HG02870 (cell line): ENCODE measurements at regions not wholly inside any gene's neighbourhood (a gene's known extent, or its start where the extent isn't known, plus 50 kb on each side); places are given as distances from the start of the nearest gene placed in this dataset.

Source experiments
- ATAC-seq: cut with Tn5 transposase; IDR thresholded peaks from one replicate; pipeline ENCODE4 v1.9.1; 2021; ENCODE audit warnings: mild to moderate bottlenecking, moderate library complexity; ENCODE audit not compliant: unreplicated experiment

- no peak for ATAC-seq
These were observed 271.3 kb downstream of the PTBP2 start for GRCh38 chr1:96992871-96993270.

DNA sequence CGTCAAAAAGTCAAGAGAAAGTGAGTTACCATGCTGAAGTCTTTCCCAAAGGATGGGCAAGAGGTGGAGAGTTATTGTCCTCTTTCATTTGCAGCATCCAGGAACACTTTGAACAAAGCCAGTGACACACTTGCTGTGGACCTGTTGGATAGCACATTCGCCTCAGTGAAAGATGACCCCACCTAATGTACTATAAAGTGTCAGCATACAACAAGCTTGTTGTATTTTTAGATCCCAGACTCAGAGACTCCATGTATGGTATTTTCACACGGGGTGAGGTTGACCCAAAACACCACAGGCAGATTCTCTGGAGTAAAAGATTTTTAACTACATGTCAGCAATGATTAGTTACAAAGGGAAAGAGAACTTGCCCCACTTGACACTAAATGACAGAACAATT, 273.8 kb downstream of the PTBP2 start:
- ATAC-seq: no peak

DNA sequence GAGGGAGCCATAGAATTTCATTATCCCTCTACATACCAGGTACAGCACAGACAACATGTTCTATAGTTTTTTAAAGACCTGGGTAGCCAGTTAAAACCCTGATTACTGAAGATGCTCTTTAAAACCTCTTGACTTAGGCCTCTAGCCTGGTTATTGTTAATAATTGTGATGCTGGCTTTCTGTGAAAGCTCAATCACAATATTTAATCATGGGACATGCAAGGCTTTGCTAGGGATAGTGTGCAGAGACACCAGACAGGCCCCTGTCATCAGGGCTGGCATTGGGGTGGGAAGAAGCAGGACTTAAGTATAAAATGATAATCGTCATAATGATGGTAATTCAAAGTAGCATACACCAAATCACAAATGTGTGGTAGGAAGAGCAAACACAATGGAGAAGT, 274.4 kb downstream of the PTBP2 start:
- no peak for ATAC-seq

- no peak for ATAC-seq
These were observed 276.1 kb downstream of the PTBP2 start for GRCh38 chr1:96997717-96998116.

- ATAC-seq: no peak
These were observed 276.9 kb downstream of the PTBP2 start for GRCh38 chr1:96998466-96998865.

GRCh38 chr1:96999191-96999590, 277.6 kb downstream of the PTBP2 start:
- no peak for ATAC-seq

- no peak for ATAC-seq
These were observed 282.5 kb downstream of the PTBP2 start for GRCh38 chr1:97004054-97004453.

DNA sequence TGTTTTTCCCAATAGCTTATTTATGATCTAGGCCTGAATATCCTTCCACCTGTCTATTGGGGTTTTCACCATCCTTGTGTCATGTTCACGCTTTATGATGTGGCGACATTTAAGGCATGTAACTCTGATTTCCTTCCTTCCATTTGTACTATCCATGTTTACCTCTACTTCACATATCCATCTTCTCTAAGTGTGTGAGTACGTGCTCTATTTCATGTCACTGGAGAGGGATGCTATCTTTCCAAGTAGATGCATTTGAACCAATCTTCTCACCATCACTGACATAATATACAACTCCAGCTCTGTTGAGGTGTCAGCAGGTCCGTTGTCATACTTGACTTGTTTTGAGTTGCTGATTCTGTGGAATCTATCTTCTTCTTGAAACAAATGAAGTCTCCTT, 283.2 kb downstream of the PTBP2 start:
- ATAC-seq: no peak

DNA sequence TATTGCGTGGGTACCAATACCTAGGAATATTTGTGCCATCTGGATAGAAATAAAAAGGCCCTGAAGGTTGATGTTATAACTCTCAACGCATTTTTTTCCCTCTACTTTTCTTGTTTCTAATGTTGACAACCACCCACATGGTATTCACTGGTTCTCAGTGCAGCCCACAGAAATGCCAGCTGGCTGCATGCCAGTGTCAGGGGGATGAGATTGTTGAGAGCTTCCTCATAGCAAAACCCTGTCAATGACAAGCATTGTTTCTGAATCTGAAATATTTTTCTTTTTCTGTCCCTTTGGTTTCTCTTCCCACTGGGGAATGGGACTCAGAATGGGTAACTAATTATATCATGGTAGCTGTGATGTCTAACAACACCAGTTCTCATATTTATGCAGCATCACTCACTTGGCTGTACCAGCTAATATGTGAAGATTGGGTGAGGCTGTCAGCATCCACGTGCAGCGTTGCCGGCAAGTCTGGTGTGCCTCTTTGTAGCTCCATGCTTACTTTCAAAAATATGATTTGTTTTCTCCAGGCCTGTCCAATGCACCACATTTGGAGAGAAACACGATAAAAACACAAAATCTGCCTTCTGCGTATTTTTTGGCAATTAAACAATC, 284.6 kb downstream of the PTBP2 start:
- ATAC-seq: no peak

DNA sequence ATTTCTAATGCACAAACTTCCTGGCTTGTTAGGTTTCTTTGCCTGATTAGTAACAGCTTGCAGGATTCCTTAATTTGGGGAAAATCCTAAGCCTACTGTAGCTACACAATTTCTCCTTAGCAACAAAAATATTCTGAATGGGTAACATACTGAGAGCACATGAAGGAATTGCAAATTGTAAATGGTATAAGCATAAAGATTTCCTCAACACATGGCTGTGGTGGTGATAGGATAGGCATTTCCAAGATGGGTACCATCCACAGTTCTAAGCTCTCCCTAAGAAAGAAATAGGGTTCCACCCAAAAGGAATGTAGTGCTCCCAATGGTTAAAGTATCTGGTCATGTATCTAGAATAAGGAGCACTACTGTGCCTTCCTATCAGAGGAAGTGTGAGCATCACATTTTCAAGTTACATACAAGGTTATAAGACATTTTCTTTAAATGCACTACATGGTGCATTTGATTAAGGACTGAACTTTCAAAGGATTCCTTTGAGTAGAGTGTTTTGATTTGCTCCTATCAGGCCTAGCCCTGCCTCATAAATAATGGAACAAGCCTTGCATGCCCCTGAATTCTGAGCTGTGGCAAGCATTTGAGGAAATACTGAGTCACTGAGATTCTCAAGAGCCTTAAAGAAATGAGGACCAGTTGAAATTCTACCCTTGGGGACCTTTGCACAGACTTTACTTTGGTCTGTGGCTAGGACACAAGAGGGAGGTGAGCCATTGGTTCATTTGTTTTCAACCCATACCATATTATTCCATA, 286.4 kb downstream of the PTBP2 start:
- ATAC-seq: no peak

DNA sequence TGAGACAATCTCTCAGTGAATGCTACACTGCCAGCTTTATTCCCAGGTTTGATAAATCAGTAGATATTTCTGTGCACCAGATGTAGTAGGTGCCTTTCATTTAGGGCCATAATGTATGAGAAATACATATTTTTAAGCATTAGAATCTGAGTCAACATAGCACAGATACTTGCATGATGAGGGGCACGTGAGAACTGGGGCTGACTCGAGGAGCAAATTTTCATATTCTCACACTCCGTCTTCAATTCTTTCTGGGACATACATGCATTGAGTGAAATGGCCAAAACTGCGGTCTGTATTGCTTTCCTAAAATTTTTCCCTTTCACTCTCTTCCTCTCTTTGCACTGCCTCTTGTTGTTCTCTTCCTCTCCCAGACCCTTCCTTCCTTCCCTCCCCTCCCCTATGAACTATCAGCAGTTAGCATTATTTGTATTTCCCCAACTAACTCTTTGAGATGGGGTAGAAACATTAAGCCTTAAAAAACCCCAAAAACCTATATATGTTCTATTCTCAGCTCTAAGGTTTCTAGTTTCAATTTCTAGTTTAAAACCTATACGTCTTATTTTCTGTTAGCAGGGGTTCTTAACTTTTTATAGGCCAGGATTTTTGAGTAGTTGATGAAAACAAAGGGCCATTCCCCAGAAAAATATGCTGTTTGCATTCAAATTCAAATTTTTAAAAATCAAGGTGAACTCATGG, 289.1 kb downstream of the PTBP2 start:
- peak; percentile 39 for ATAC-seq

DNA sequence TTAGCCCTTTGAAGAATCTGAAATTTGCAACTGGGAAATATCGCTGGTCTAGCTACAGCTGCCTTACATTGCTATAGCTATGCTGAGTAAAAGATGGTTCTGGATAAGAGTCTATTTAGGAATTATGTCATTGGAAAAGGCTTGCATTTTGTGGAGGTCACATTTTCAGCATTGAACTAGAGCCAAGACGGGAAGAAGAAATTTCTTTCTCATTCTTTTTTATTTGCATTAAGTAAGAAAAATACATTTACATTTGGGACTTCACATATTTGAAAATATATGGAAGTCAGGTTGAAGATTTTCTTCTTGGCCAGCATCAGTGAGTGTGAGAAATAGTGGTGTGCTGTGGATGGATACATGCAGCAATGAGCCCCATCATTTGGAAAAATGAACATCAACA, 291.6 kb downstream of the PTBP2 start:
- no peak for ATAC-seq

- no peak for ATAC-seq
These were observed 292.4 kb downstream of the PTBP2 start for GRCh38 chr1:97013941-97014340.

DNA sequence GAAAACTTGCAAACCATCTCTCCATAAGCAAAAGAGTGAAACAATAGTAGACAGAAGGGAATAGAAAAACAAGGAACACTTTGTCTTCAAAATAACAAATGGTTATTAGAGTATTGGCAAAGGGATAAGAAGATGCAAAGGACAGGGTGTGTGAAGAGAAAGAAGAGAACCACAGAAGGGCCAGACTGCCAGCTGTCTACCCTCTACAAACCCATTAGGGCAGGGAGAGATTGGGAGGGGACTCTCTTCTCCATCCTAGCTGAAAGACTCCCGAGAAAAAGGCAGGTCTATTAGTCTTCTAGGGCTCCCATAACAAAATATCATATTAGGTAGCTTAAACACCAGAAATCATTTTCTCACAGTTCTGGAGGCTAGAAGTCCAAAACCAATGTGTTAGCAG, 292.8 kb downstream of the PTBP2 start:
- ATAC-seq: no peak

GRCh38 chr1:97017895-97018294, 296.3 kb downstream of the PTBP2 start:
- no peak for ATAC-seq
